Activated CD4-positive, alpha-beta T cell treated with anti-CD3 and anti-CD28 coated beads, Interleukin-2, amount 50 U/mL, for 4 hours (primary cell): ENCODE measurements at regions not wholly inside any gene's neighbourhood (a gene's known extent, or its start where the extent isn't known, plus 50 kb on each side); places are given as distances from the start of the nearest gene placed in this dataset.
"Not testable (repeated sequence)": the region's sequence is repeated elsewhere in the genome, so short reads cannot be mapped to it uniquely, and the experiment has no call there.

ENCODE experiments used
- DNase-seq, 2 experiments: peaks; one replicate each; pipeline ENCODE4 v3.0.0-alpha.2; 2020

DNA sequence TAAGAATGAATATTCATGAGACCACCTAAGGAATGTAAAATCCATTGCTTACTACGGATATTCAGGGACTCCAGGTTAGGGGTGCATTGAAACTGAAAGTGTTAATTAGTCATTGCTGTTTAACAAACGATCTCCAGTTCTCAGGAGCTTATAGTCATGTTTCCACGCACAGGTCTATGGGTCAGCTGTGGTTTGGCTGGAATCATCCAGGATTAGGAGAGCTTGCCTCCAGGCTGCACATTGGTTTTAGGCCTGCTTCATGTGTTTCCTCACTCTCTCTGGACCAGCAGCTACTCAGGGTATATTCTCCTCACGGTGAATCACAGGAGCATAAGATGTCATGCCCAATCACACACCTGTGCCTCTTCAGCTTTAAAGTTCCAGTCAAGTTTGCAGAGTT lies 98.9 kb downstream of the ATXN3L start:
- DNase-seq: no peak

- DNase-seq: no peak
Observed at GRCh38 chrX:13219991-13220764, 99.7 kb downstream of the ATXN3L start.

GRCh38 chrX:13218758-13219157 lies 101.1 kb downstream of the ATXN3L start:
- no peak for DNase-seq

DNA sequence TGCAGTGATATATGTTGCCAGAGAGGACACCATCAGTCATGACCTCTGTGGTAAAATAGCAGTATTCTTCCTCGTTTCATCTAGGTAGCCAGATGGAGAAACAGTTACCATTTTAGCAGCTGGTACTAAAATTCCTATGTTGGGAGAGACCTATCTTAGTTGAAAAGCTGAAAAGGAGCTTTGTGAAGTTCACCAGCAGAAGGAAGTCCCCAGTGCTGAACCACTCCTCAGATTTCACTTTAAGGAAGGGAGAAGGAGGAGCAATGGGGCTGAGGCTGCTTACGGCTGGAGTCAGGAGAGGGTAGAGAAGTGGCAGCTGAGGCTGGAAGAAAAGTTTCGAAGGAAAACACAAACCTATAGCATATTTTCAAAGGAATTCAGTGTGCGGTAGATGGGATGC lies 103.7 kb downstream of the ATXN3L start:
- no peak for DNase-seq

GRCh38 chrX:13215729-13216128 lies 104.1 kb downstream of the ATXN3L start:
- no peak for DNase-seq

- DNase-seq: no peak
Observed at GRCh38 chrX:13212191-13212651, 107.6 kb downstream of the ATXN3L start.

DNA sequence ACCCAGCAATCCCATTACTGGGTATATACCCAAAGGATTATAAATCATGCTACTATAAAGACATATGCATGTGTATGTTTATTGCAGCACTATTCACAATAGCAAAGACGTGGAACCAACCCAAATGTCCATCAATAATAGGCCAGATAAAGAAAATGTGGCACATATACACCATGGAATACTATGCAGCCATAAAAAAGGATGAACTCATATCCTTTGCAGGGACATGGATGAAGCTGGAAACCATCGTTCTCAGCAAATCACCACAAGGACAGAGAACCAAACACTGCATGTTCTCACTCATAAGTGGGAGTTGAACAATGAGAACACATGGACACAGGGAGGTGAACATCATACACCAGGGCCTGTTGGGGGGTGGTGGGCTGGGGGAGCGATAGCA lies 109.7 kb downstream of the ATXN3L start:
- not testable (repeated sequence) for DNase-seq

DNA sequence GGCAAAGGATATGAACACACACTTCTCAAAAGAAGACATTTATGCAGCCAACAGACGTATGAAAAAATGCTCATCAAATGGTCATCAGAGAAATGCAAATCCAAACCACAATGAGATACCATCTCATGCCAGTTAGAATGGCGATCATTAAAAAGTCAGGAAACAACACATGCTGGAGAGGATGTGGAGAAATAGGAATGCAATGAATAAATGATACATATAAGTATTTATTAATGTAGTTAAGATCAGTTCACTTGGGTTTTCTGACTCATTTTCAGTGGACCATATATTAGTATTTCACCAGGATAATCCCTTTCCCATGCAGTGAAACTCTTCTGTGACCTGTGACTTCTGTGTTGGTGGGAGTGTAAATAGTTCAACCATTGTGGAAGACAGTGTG lies 110.1 kb downstream of the ATXN3L start:
- not testable (repeated sequence) for DNase-seq

DNA sequence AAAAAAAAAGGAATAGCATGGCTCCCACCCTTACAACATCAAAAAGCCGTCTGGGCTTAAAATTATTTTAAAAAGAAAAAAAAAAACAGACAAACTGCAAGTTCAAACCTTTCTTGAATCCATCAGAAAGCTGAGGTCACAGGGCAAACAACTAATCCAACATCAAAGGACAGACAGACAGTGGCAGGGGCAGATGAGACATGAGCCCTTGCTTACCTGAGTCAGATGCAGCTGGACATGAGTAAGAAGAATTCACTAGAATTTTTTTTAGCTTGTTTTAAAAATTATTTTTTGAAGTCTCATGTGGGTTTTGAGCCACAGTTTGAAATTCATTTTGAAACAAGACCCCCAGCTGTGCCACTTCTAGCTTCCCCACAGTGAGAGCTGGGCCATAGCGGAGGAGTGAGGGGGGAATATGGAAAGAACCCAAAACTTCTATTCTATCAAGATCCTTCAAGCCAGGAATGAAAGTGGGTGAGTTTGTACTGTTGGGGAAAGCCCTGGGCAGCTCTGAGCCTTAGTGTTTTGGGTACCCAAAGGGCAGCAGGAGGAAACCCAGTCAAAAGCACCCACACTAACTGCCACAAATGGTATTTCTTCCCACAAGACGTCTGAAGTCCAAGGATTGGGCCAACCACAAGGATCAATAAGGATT lies 111.4 kb downstream of the ATXN3L start:
- DNase-seq: no peak

- DNase-seq: no peak
Observed at GRCh38 chrX:13203271-13203670, 116.6 kb downstream of the ATXN3L start.

- no peak for DNase-seq
Observed at GRCh38 chrX:13201605-13202219, 118.1 kb downstream of the ATXN3L start.

- DNase-seq: no peak
Observed at GRCh38 chrX:13200398-13200797, 119.5 kb downstream of the ATXN3L start.

DNA sequence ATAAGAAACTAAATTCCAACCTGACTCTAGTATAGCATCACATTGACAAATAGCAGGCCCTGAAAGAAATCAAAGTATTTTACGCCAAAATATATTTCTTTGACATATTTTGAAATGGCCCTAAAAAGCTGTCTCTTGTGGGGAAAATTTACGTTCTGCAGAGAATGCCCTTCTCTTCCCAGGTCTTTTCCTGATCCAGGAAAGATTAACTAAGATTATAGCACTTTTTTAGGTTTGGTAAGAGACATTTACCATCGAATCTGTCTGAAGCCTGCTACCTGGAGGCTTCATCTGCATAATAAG lies 121.1 kb downstream of the ATXN3L start:
- no peak for DNase-seq

- no peak for DNase-seq
Observed at GRCh38 chrX:13198056-13198761, 121.6 kb downstream of the ATXN3L start.

GRCh38 chrX:13196782-13197181 lies 123.1 kb downstream of the ATXN3L start:
- DNase-seq: no peak

GRCh38 chrX:13195340-13195739 lies 124.5 kb downstream of the ATXN3L start:
- DNase-seq: no peak

- DNase-seq: no peak
Observed at GRCh38 chrX:13194291-13195103, 125.4 kb downstream of the ATXN3L start.

GRCh38 chrX:13190051-13190450 lies 129.8 kb downstream of the ATXN3L start:
- DNase-seq: no peak

- DNase-seq: no peak
Observed at GRCh38 chrX:13189380-13189779, 130.5 kb downstream of the ATXN3L start.

DNA sequence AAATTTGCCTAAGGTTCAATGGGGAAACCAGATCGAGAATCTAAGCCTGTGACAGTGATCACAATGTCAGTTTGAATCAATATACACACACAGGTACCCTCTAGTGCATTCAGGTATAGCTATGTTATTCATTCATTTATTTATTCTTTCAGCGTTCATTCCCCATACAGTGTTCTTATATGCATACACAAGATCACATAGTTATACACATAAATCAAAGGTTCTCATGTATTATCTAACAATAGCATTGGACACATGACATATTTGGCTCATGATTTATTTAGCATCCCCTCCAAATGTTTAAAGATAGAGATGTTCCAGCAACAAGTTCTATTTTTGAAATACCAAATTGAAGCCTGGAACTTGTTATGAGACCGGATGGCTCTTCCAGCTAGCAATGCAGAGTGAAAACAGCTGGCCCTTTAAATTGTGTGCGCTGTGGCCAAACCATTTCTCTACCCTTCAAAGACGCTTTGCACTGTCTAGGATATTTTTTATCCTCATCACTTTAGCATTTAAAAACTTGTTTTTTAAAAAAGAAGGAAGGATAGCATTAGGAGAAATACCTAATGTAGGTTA lies 131.0 kb downstream of the ATXN3L start:
- no peak for DNase-seq

DNA sequence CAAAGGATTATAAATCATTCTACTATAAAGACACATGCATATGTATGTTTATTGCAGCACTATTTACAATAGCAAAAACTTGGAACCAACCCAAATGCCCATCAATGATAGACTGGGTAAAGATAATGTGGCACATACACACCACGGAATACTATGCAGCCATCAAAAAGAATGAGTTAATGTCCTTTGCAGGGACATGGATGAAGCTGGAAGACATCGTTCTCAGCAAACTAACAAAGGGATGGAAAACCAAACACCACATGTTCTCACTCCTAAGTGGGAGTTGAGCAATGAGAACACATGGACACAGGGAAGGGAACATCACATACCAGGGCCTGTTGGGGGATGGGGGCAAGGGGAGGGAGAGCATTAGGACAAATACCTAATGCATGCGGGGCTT lies 133.2 kb downstream of the ATXN3L start:
- DNase-seq: not testable (repeated sequence)

GRCh38 chrX:13180807-13181206 lies 136.4 kb upstream of the FAM9C start:
- no peak for DNase-seq
